NT2/D1 (cell line): ENCODE measurements at regions not wholly inside any gene's neighbourhood (a gene's known extent, or its start where the extent isn't known, plus 50 kb on each side); places are given as distances from the start of the nearest gene placed in this dataset.

Experiments used
- SUZ12 ChIP-seq: IDR thresholded peaks from 2 replicates; pipeline ENCODE4 v1.6.1; 2011; ENCODE audit not compliant: insufficient read length, insufficient read depth; ENCODE audit errors: extremely low read depth
- YY1 ChIP-seq: IDR thresholded peaks from 2 replicates; pipeline ENCODE4 v1.6.1; 2011; ENCODE audit not compliant: insufficient read length, insufficient read depth
- ZNF274 ChIP-seq: IDR thresholded peaks from 2 replicates; pipeline ENCODE4 v1.6.1; 2011; ENCODE audit warnings: mild to moderate bottlenecking, low read depth, low read length

GRCh38 chr7:41108821-41109220, 594.1 kb downstream of the INHBA start:
- TF ChIP-seq YY1 (no peak), ZNF274 (no peak), SUZ12 (no peak)
